Mesenchymal stem cell (in vitro differentiated cells and primary cell): ENCODE measurements at regions not wholly inside any gene's neighbourhood (a gene's known extent, or its start where the extent isn't known, plus 50 kb on each side); places are given as distances from the start of the nearest gene placed in this dataset.

Experiments used
- DNase-seq: peaks from one replicate; pipeline ENCODE4 v3.0.0-alpha.2; 2013
- H2AFZ ChIP-seq: one replicate; pipeline ENCODE4 v1.6.1; 2013; ENCODE audit warnings: low read depth, mild to moderate bottlenecking, control low read depth, inconsistent platforms, low read length, moderate library complexity
- H2AK5ac ChIP-seq: 2 replicates; pipeline ENCODE4 v1.6.1; 2013; ENCODE audit warnings: low read length, moderate library complexity, mild to moderate bottlenecking, inconsistent platforms; ENCODE audit not compliant: severe bottlenecking
- H2BK120ac ChIP-seq: one replicate; pipeline ENCODE4 v1.6.1; 2013; ENCODE audit warnings: low read depth, mild to moderate bottlenecking, inconsistent platforms, low read length, moderate library complexity
- H2BK12ac ChIP-seq, 2 experiments: one replicate each; pipeline ENCODE4 v1.6.1; 2013; ENCODE audit warnings: inconsistent platforms in 2 of 2, low read length in 2 of 2, mild to moderate bottlenecking in 2 of 2, moderate library complexity in 2 of 2, control low read depth in 1 of 2
- H2BK15ac ChIP-seq: one replicate; pipeline ENCODE4 v1.6.1; 2013; ENCODE audit warnings: mild to moderate bottlenecking, low read depth, inconsistent platforms; ENCODE audit not compliant: poor library complexity, severe bottlenecking
- H2BK5ac ChIP-seq: 2 replicates; pipeline ENCODE4 v1.6.1; 2013; ENCODE audit warnings: low read depth, mild to moderate bottlenecking, low read length, control low read depth, inconsistent platforms; ENCODE audit not compliant: poor library complexity, severe bottlenecking
- H3K14ac ChIP-seq, 2 experiments: one replicate each; pipeline ENCODE4 v1.6.1; 2013; ENCODE audit warnings: inconsistent platforms in 2 of 2, low read length in 2 of 2, control low read depth in 1 of 2, mild to moderate bottlenecking in 1 of 2, moderate library complexity in 1 of 2
- H3K18ac ChIP-seq, 2 experiments: one replicate each; pipeline ENCODE4 v1.6.1; 2013; ENCODE audit warnings: inconsistent platforms in 2 of 2, low read length in 2 of 2, control low read depth in 1 of 2, low read depth in 1 of 2, mild to moderate bottlenecking in 1 of 2
- H3K23ac ChIP-seq, 2 experiments: one replicate each; pipeline ENCODE4 v1.6.1; 2013; ENCODE audit warnings: inconsistent platforms in 2 of 2, low read length in 2 of 2, mild to moderate bottlenecking in 2 of 2, moderate library complexity in 2 of 2, control low read depth in 1 of 2
- H3K27ac ChIP-seq: 2 replicates; pipeline ENCODE4 v1.5.1; 2013; ENCODE audit warnings: mild to moderate bottlenecking, moderate library complexity, low read length, control low read depth, inconsistent platforms; ENCODE audit not compliant: poor library complexity, severe bottlenecking
- H3K27me3 ChIP-seq, 2 experiments: 2 replicates each; pipeline versions ENCODE4 v1.6.1 to v1.7.0; 2013; ENCODE audit warnings: low read length in 2 of 2, mild to moderate bottlenecking in 2 of 2, moderate library complexity in 2 of 2, control low read depth in 1 of 2, inconsistent platforms in 1 of 2; ENCODE audit not compliant: control insufficient read depth in 1 of 2, insufficient read depth in 1 of 2
- H3K36me3 ChIP-seq, 2 experiments: 2 replicates each; pipeline versions ENCODE4 v1.6.1 to v1.7.0; 2013; ENCODE audit warnings: low read length in 2 of 2, control low read depth in 1 of 2, inconsistent platforms in 1 of 2, low read depth in 1 of 2, mild to moderate bottlenecking in 1 of 2; ENCODE audit not compliant: insufficient read depth in 2 of 2, control insufficient read depth in 1 of 2
- H3K4ac ChIP-seq, 2 experiments: one replicate each; pipeline ENCODE4 v1.6.1; 2013; ENCODE audit warnings: inconsistent platforms in 2 of 2, low read length in 2 of 2, mild to moderate bottlenecking in 2 of 2, moderate library complexity in 2 of 2, control low read depth in 1 of 2, low read depth in 1 of 2
- H3K4me1 ChIP-seq: 2 replicates; pipeline ENCODE4 v1.6.1; 2013; ENCODE audit warnings: low read depth, low read length, control low read depth; ENCODE audit not compliant: control insufficient read depth, insufficient read depth
- H3K4me2 ChIP-seq: 2 replicates; pipeline ENCODE4 v1.6.1; 2013; ENCODE audit warnings: low read length, mild to moderate bottlenecking, inconsistent platforms; ENCODE audit not compliant: poor library complexity, severe bottlenecking
- H3K4me3 ChIP-seq, 2 experiments: 2 replicates each; pipeline versions ENCODE4 v1.5.1 to v1.7.0; 2013; ENCODE audit warnings: low read length in 2 of 2, mild to moderate bottlenecking in 2 of 2, control low read depth in 1 of 2, low read depth in 1 of 2; ENCODE audit not compliant: insufficient read depth in 1 of 2
- H3K79me1 ChIP-seq: replicated peaks from 2 replicates; pipeline ENCODE4 v1.6.1; 2013; ENCODE audit warnings: mild to moderate bottlenecking, control low read depth, low read length, inconsistent platforms; ENCODE audit not compliant: poor library complexity, severe bottlenecking
- H3K9ac ChIP-seq: 2 replicates; pipeline ENCODE4 v1.7.0; 2013; ENCODE audit warnings: mild to moderate bottlenecking, low read length, moderate library complexity
- H3K9me3 ChIP-seq: 2 replicates; pipeline ENCODE4 v1.7.0; 2013; ENCODE audit warnings: mild to moderate bottlenecking, low read length; ENCODE audit not compliant: control insufficient read depth
- H4K8ac ChIP-seq: one replicate; pipeline ENCODE4 v1.6.1; 2013; ENCODE audit warnings: inconsistent platforms, mild to moderate bottlenecking, low read length, moderate library complexity
- H4K91ac ChIP-seq: one replicate; pipeline ENCODE4 v1.6.1; 2013; ENCODE audit warnings: mild to moderate bottlenecking, low read length, inconsistent platforms
- WGBS: methylation state at CpG from one replicate; pipeline ENCODE4 v1.1.7; 2013; ENCODE audit warnings: mixed read lengths; 5-methylcytosine and 5-hydroxymethylcytosine counted together

DNA sequence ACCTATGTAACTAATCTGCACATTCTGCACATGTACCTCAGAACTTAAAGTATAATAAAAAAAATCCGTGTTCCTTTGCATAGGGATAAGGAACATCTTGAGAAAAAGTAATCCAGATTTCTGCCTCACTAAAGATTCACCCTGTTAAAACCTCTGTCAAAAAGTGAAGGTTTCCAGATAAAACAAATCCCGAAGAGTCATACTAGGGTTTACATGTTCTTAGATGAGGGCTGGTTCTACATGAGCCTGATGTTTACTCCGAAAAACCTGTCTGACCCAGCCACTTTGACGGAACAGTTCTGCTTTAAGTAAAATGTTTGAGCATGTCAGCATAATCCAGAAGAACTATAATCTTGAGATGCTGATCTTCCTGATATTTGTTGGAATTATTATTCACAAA lies 515.6 kb upstream of the SLC8A1 start:
- no peak overlapping the region for H2BK15ac ChIP-seq
- no peak for DNase-seq
- 75% methylated on average over 3 of the region's 4 CpGs for WGBS

DNA sequence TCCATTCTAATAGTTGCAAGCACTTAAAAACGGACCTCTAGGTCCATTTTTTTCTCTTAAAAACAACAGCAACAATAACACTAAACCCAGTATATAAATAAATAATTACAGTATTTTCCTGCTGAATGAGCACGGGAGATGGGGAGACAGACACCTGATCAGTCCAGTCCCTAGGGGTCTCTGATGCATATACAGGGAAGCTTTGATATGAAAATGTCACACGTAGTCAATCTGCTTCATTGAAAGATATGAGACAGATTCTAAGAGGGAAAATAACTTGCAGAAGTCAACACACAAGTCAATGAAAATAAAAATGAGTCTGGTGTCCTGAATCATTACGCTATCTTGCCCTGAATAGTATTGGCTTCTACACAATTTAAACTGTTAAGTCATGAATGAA lies 523.3 kb upstream of the SLC8A1 start:
- Histone ChIP-seq H3K79me1 (no peaks in the 10 kb centered on the region), H3K4me1 (no peaks in the 10 kb centered on the region), H3K27ac (no peak overlapping the region), H3K9me3 (no peaks in the 10 kb centered on the region), H2BK5ac (no peak overlapping the region), H2BK12ac (no peak overlapping the region), H3K27me3 (no peaks in the 10 kb centered on the region), H2BK120ac (no peak overlapping the region), H3K36me3 (no peaks in the 10 kb centered on the region), H3K14ac (no peak overlapping the region), H2AFZ (no peak overlapping the region), H3K4me3 (no peak overlapping the region), H3K4ac (no peak overlapping the region), H2BK15ac (no peak overlapping the region), H2AK5ac (no peak overlapping the region), H4K91ac (no peak overlapping the region), H3K18ac (no peak overlapping the region), H3K9ac (no peak overlapping the region), H3K23ac (no peak overlapping the region), H4K8ac (no peak overlapping the region), H3K4me2 (no peak overlapping the region)
- no peak for DNase-seq
- WGBS, result 90% methylated on average over 2 of the region's 4 CpGs

More for the DNA sequence above, 515.6 kb upstream of the SLC8A1 start:
- Histone ChIP-seq H3K23ac (no peak overlapping the region), H3K9me3 (peaks cover 7% of the 10 kb centered on the region), H3K9ac (no peak overlapping the region), H3K27me3 (no peaks in the 10 kb centered on the region), H2AK5ac (no peak overlapping the region), H2BK12ac (no peak overlapping the region), H3K79me1 (no peaks in the 10 kb centered on the region), H4K8ac (no peak overlapping the region), H3K4me1 (no peaks in the 10 kb centered on the region), H3K18ac (no peak overlapping the region), H2BK120ac (no peak overlapping the region), H2BK5ac (no peak overlapping the region), H4K91ac (no peak overlapping the region), H2AFZ (no peak overlapping the region), H3K4me3 (no peak overlapping the region), H3K4ac (no peak overlapping the region), H3K27ac (no peak overlapping the region), H3K14ac (no peak overlapping the region), H3K4me2 (no peak overlapping the region), H3K36me3 (no peaks in the 10 kb centered on the region)

GRCh38 chr2:40997362-40997761 lies 545.5 kb upstream of the SLC8A1 start:
- Histone ChIP-seq H2BK5ac (no peak overlapping the region), H4K91ac (no peak overlapping the region), H2BK12ac (no peak overlapping the region), H3K14ac (no peak overlapping the region), H3K9me3 (no peaks in the 10 kb centered on the region), H4K8ac (no peak overlapping the region), H2BK15ac (no peak overlapping the region), H3K36me3 (no peaks in the 10 kb centered on the region), H3K4ac (no peak overlapping the region), H3K4me2 (no peak overlapping the region), H3K4me1 (no peaks in the 10 kb centered on the region), H2AK5ac (no peak overlapping the region), H3K79me1 (no peaks in the 10 kb centered on the region), H3K9ac (no peak overlapping the region), H3K27me3 (no peaks in the 10 kb centered on the region), H2BK120ac (no peak overlapping the region), H3K23ac (no peak overlapping the region), H2AFZ (no peak overlapping the region), H3K27ac (no peak overlapping the region), H3K4me3 (no peak overlapping the region), H3K18ac (no peak overlapping the region)
- DNase-seq, result no peak
- 100% methylated on average over 2 of the region's 4 CpGs for WGBS

- WGBS, result 50% methylated on average over 1 of the region's 1 CpG
- Histone ChIP-seq H3K4ac (no peak overlapping the region), H2BK15ac (no peak overlapping the region), H2BK5ac (no peak overlapping the region), H3K23ac (no peak overlapping the region), H2AFZ (no peak overlapping the region), H3K27ac (no peak overlapping the region), H3K9ac (no peak overlapping the region), H3K36me3 (no peaks in the 10 kb centered on the region), H3K4me3 (no peak overlapping the region), H3K79me1 (no peaks in the 10 kb centered on the region), H3K14ac (no peak overlapping the region), H3K9me3 (peaks cover 2% of the 10 kb centered on the region), H3K18ac (no peak overlapping the region), H3K4me2 (no peak overlapping the region), H2AK5ac (no peak overlapping the region), H3K4me1 (no peaks in the 10 kb centered on the region), H2BK12ac (no peak overlapping the region), H4K91ac (no peak overlapping the region), H4K8ac (no peak overlapping the region), H3K27me3 (no peaks in the 10 kb centered on the region), H2BK120ac (no peak overlapping the region)
- DNase-seq, result no peak
Observed at GRCh38 chr2:41000374-41000773, 548.5 kb upstream of the SLC8A1 start.
